ENCODE measurements at regions not wholly inside any gene's neighbourhood (a gene's known extent, or its start where the extent isn't known, plus 50 kb on each side); places are given as distances from the start of the nearest gene placed in this dataset.

- Histone ChIP-seq H2AFZ (ENCODE audit: low read length) (no peak overlapping the region), H3K4me2 (ENCODE audit: low read depth, low read length) (no peak overlapping the region), H3K36me3 (replicated peaks in 1 of 2; ENCODE audit: control insufficient read depth in 1 of 2, insufficient read depth in 2 of 2, low read length in 2 of 2) (no peaks in the 10 kb centered on the region), H3K27me3 (ENCODE audit: control insufficient read depth in 1 of 2, insufficient read depth in 2 of 2, low read length in 2 of 2) (peaks cover under 1 to 2% of the 10 kb centered on the region in 2 experiments; a peak in 3 of 5 replicates), H3K9ac (ENCODE audit: insufficient read depth, low read depth, low read length) (no peak overlapping the region), H3K79me2 (ENCODE audit: insufficient read depth, low read length) (no peaks in the 10 kb centered on the region), H3K4me1 (ENCODE audit: insufficient read depth, low read length) (no peaks in the 10 kb centered on the region), H3K4me3 (replicated peaks in 1 of 3; ENCODE audit: insufficient read depth in 1 of 3, low read depth in 2 of 3, low read length in 3 of 3) (no peak overlapping the region), H3K9me3 (ENCODE audit: low read length) (no peaks in the 10 kb centered on the region), H4K20me1 (ENCODE audit: insufficient read depth, low read length) (no peaks in the 10 kb centered on the region), H3K27ac (ENCODE audit: extremely low read length, insufficient read depth, low read length) (no peak overlapping the region)
- in situ Hi-C loops (cut with HindIII; ENCODE audit: extremely low pct_ligation_motif_present, low pct_unique_long_range_greater_than_20kb) (no loop called here), intact Hi-C loops (cut with micrococcal nuclease; ENCODE audit: unreplicated experiment) (no loop called here)
- DNase-seq (ENCODE audit: low spot score), result no peak
- ATAC-seq, result no peak
- no peak for FAIRE-seq
- TF ChIP-seq ZBTB40 (IDR thresholded peaks at IDR 0.05) (no peak), ZBTB40 (CRISPR knock-in tag; IDR thresholded peaks at IDR 0.05) (no peak), HOXA3 (CRISPR knock-in tag; IDR thresholded peaks at IDR 0.05) (no peak), ZNF333 (CRISPR knock-in tag; IDR thresholded peaks at IDR 0.05; ENCODE audit: borderline replicate concordance) (no peak), SKIL (CRISPR knock-in tag; IDR thresholded peaks at IDR 0.05; ENCODE audit: borderline replicate concordance) (no peak), LCORL (IDR thresholded peaks at IDR 0.05) (no peak), LCORL (CRISPR knock-in tag; IDR thresholded peaks at IDR 0.05) (no peak), ZBTB2 (CRISPR knock-in tag; IDR thresholded peaks at IDR 0.05; ENCODE audit: low read depth) (no peak), MZF1 (CRISPR knock-in tag; IDR thresholded peaks at IDR 0.05; ENCODE audit: borderline replicate concordance) (no peak), ARNTL (CRISPR knock-in tag; IDR thresholded peaks at IDR 0.05) (no peak)
- ChIA-PET POLR2A (no interaction called here), CTCF (ENCODE audit: low intra/inter-chr PET ratio, low total read pairs) (no interaction called here)
- 0% methylated on average over 1 of the region's 1 CpG for WGBS (ENCODE audit: low lambda C conversion rate)
- BruUV-seq (replicated peaks), result no TSS peak
Measured at GRCh38 chr11:115920092-115920461, 415.9 kb upstream of the CADM1 start.

Data from HepG2 (cell line).